HPDE6-E6E7 (cell line): ENCODE measurements at regions not wholly inside any gene's neighbourhood (a gene's known extent, or its start where the extent isn't known, plus 50 kb on each side); places are given as distances from the start of the nearest gene placed in this dataset.
A peak's percentile ranks its signal among the peaks of the same experiment; 100 is the strongest.

Source experiments
- DNase-seq: peaks from one replicate; pipeline ENCODE4 v3.0.0; 2011; ENCODE audit warnings: missing footprints; ENCODE audit errors: extremely low spot score

GRCh38 chr17:77684803-77685798 is 273.4 kb upstream of the TNRC6C start:
- DNase-seq = no peak

GRCh38 chr17:77685881-77686486 is 272.5 kb upstream of the TNRC6C start:
- DNase-seq = no peak

- DNase-seq = no peak
These were observed 271.6 kb upstream of the TNRC6C start for GRCh38 chr17:77686903-77687302.

GRCh38 chr17:77687417-77687816 is 271.1 kb upstream of the TNRC6C start:
- no peak for DNase-seq

- DNase-seq = no peak
These were observed 270.6 kb upstream of the TNRC6C start for GRCh38 chr17:77687921-77688320.

- no peak for DNase-seq
These were observed 270.1 kb upstream of the TNRC6C start for GRCh38 chr17:77688369-77688768.

GRCh38 chr17:77690271-77691161 is 268.0 kb upstream of the TNRC6C start:
- DNase-seq = no peak

- no peak for DNase-seq
These were observed 267.1 kb upstream of the TNRC6C start for GRCh38 chr17:77691216-77692085.

GRCh38 chr17:77692571-77693161 is 265.8 kb upstream of the TNRC6C start:
- DNase-seq = peak; percentile 52

GRCh38 chr17:77693301-77693700 is 265.2 kb upstream of the TNRC6C start:
- no peak for DNase-seq

- no peak for DNase-seq
These were observed 264.7 kb upstream of the TNRC6C start for GRCh38 chr17:77693776-77694175.

- no peak for DNase-seq
These were observed 263.8 kb upstream of the TNRC6C start for GRCh38 chr17:77694391-77695363.

GRCh38 chr17:77695386-77695785 is 263.1 kb upstream of the TNRC6C start:
- no peak for DNase-seq

GRCh38 chr17:77696151-77696720 is 262.3 kb upstream of the TNRC6C start:
- DNase-seq = no peak

GRCh38 chr17:77696721-77697460 is 261.6 kb upstream of the TNRC6C start:
- no peak for DNase-seq

GRCh38 chr17:77697480-77698400 is 260.8 kb upstream of the TNRC6C start:
- no peak for DNase-seq

- no peak for DNase-seq
These were observed 259.4 kb upstream of the TNRC6C start for GRCh38 chr17:77698903-77699623.
